Suprapubic skin (tissue), 4 donors: ENCODE measurements at regions not wholly inside any gene's neighbourhood (a gene's known extent, or its start where the extent isn't known, plus 50 kb on each side); places are given as distances from the start of the nearest gene placed in this dataset.

Experiments
- CTCF ChIP-seq, 2 donors: fragments of 200-600 bp in 1 of 2; fragments of 450-650 bp in 1 of 2; sonication (generic) in 1 of 2; IDR thresholded peaks; one replicate each; pipeline ENCODE4 v1.5.1; 2016 to 2019; ENCODE audit warnings: antibody characterized with exemption in 2 of 2, mild to moderate bottlenecking in 1 of 2, moderate library complexity in 1 of 2
- POLR2A ChIP-seq, 2 donors: fragments of 450-650 bp; IDR thresholded peaks; one replicate each; pipeline ENCODE4 v1.6.1; 2017; ENCODE audit warnings: antibody characterized with exemption in 2 of 2, mild to moderate bottlenecking in 2 of 2, moderate library complexity in 2 of 2
- POLR2AphosphoS5 ChIP-seq, 3 donors: sonication (generic); formaldehyde crosslinking; IDR thresholded peaks; one replicate each; pipeline ENCODE4 v1.6.1; 2017; ENCODE audit warnings: antibody characterized with exemption in 3 of 3

- TF ChIP-seq CTCF (IDR thresholded peaks at IDR 0.05): no peak
- TF ChIP-seq POLR2A (IDR thresholded peaks at IDR 0.05): no peak
- no peak for TF ChIP-seq POLR2AphosphoS5 (IDR thresholded peaks at IDR 0.05)
Observed at GRCh38 chr22:48944433-48944750, 883.3 kb downstream of the BRD1 start.
